GM12878 (cell line): ENCODE measurements at regions not wholly inside any gene's neighbourhood (a gene's known extent, or its start where the extent isn't known, plus 50 kb on each side); places are given as distances from the start of the nearest gene placed in this dataset.

Experiments
- ATAC-seq: fragments of 200-7000 bp; cut with Tn5 transposase; 3 replicates; pipeline ENCODE4 v1.9.1; 2020; ENCODE audit warnings: mild to moderate bottlenecking, moderate library complexity
- BruUV-seq: library from RNA; stranded (reverse); fragments of 400-500 nt; replicated peaks from 2 replicates; lab custom pipeline; 2021; lab: Mats Ljungman, UMichigan
- CTCF ChIA-PET: fragments of 300-600 bp; sonication (Branson Sonifier 250); formaldehyde crosslinking; extraction: SDS; loops from one replicate; lab custom pipeline; 2021; ENCODE audit warnings: inconsistent platforms; lab: Yijun Ruan, JAX
- POLR2A ChIA-PET: fragments of 350-600 bp; formaldehyde crosslinking; extraction: SDS; loops from one replicate; lab custom pipeline; 2021; ENCODE audit warnings: inconsistent platforms; lab: Charles Lee
- RAD21 ChIA-PET: fragments of 300-600 bp; sonication (Branson Sonifier 250); formaldehyde crosslinking; loops from one replicate; lab custom pipeline; 2023; ENCODE audit warnings: antibody characterized with exemption; ENCODE audit not compliant: unreplicated experiment; lab: Charles Lee
- SMC1A ChIA-PET: fragments of 300-600 bp; sonication (Branson Sonifier 250); formaldehyde crosslinking; loops from one replicate; lab custom pipeline; 2023; ENCODE audit not compliant: unreplicated experiment, uncharacterized antibody; lab: Charles Lee
- DNase-seq: peaks from one replicate; pipeline ENCODE4 v3.0.0-alpha.2; 2011; ENCODE audit warnings: low read depth, low spot score
- FAIRE-seq: peaks from 3 replicates; lab custom pipeline; 2011; peaks lifted over from hg19 to GRCh38; lab: Jason Lieb, UNC
- H2AFZ ChIP-seq: 2 replicates; pipeline ENCODE4 v1.6.0; 2011; ENCODE audit warnings: low read depth, low read length, control low read depth; ENCODE audit not compliant: control insufficient read depth
- H3K27ac ChIP-seq: 2 replicates; pipeline ENCODE4 v1.5.1; 2011; ENCODE audit warnings: control low read depth; ENCODE audit not compliant: control insufficient read depth, insufficient read depth
- H3K27me3 ChIP-seq, 2 experiments: replicated peaks in 1 of 2; 2 replicates each; pipeline versions ENCODE4 v1.6.0 to v1.6.1; 2011; ENCODE audit warnings: low read length in 1 of 2; ENCODE audit not compliant: control insufficient read depth in 2 of 2, insufficient read depth in 2 of 2
- H3K36me3 ChIP-seq, 2 experiments: 2 replicates each; pipeline ENCODE4 v1.5.1; 2011; ENCODE audit warnings: low read length in 1 of 2; ENCODE audit not compliant: control insufficient read depth in 2 of 2, insufficient read depth in 2 of 2
- H3K4me1 ChIP-seq: 2 replicates; pipeline ENCODE4 v1.6.1; 2011; ENCODE audit warnings: mild to moderate bottlenecking, low read length, moderate library complexity, mixed read lengths; ENCODE audit not compliant: control insufficient read depth, insufficient read depth
- H3K4me2 ChIP-seq: 2 replicates; pipeline ENCODE4 v1.6.0; 2011; ENCODE audit warnings: control low read depth; ENCODE audit not compliant: control insufficient read depth, insufficient read depth
- H3K4me3 ChIP-seq: fragments of 200-600 bp; sonication (generic); 2 replicates; pipeline ENCODE4 v1.5.1; 2016
- H3K79me2 ChIP-seq: 2 replicates; pipeline ENCODE4 v1.6.0; 2011; ENCODE audit warnings: low read length; ENCODE audit not compliant: control insufficient read depth, insufficient read depth
- H3K9ac ChIP-seq: 2 replicates; pipeline ENCODE4 v1.8.0; 2011; ENCODE audit warnings: low read length, control low read depth, mixed read lengths; ENCODE audit not compliant: control insufficient read depth, insufficient read depth
- H3K9me3 ChIP-seq: replicated peaks from 3 replicates; pipeline ENCODE4 v1.5.1; 2011; ENCODE audit warnings: mild to moderate bottlenecking, low read length; ENCODE audit not compliant: control insufficient read depth, insufficient read depth
- H4K20me1 ChIP-seq: 2 replicates; pipeline ENCODE4 v1.6.0; 2011; ENCODE audit not compliant: control insufficient read depth, insufficient read depth
- FOXK2 ChIP-seq: fragments of 450-650 bp; IDR thresholded peaks from 2 replicates; pipeline ENCODE4 v1.6.1; 2017; ENCODE audit warnings: mild to moderate bottlenecking, moderate library complexity
- GATAD2B ChIP-seq: fragments of 450-650 bp; conservative IDR thresholded peaks from 2 replicates; pipeline ENCODE4 v1.6.1; 2017; ENCODE audit warnings: low read depth, mild to moderate bottlenecking, moderate library complexity
- HDAC2 ChIP-seq: fragments of 200-600 bp; sonication (generic); IDR thresholded peaks from 2 replicates; pipeline ENCODE4 v1.6.1; 2017
- IKZF1 ChIP-seq: fragments of 450-650 bp; conservative IDR thresholded peaks from 2 replicates; pipeline ENCODE4 v1.6.1; 2017; ENCODE audit warnings: antibody characterized with exemption, mild to moderate bottlenecking
- MTA3 ChIP-seq: IDR thresholded peaks from 2 replicates; pipeline ENCODE4 v1.6.1; 2012; ENCODE audit warnings: low read length, inconsistent platforms, borderline replicate concordance
- NBN ChIP-seq: fragments of 450-650 bp; IDR thresholded peaks from 2 replicates; pipeline ENCODE4 v1.6.1; 2016
- POU2F2 ChIP-seq: IDR thresholded peaks from 3 replicates; pipeline ENCODE4 v1.6.1; 2011; ENCODE audit warnings: low read depth, mild to moderate bottlenecking, low read length, borderline replicate concordance
- RFX5 ChIP-seq: IDR thresholded peaks from 2 replicates; pipeline ENCODE4 v1.6.1; 2011; ENCODE audit warnings: low read depth, low read length, improper control_type of control experiment
- SMAD1 ChIP-seq: fragments of 450-650 bp; IDR thresholded peaks from 2 replicates; pipeline ENCODE4 v1.6.1; 2018; ENCODE audit warnings: mild to moderate bottlenecking, low read depth; ENCODE audit not compliant: partially characterized antibody
- WGBS: methylation state at CpG from one replicate; pipeline ENCODE4 v1.1.6; 2016; ENCODE audit warnings: low lambda C conversion rate; ENCODE audit not compliant: insufficient replicate concordance, insufficient coverage; ENCODE audit errors: missing lambda C conversion rate; 5-methylcytosine and 5-hydroxymethylcytosine counted together
- in situ Hi-C: fragments of 300-500 bp; cut with MboI; formaldehyde crosslinking; loops from 9 replicates; pipeline ENCODE4 v1.14.3; 2018; ENCODE audit warnings: mixed read lengths
- intact Hi-C: fragments of 100-400 bp; cut with micrococcal nuclease; formaldehyde crosslinking; loops from one replicate; pipeline ENCODE4 v1.14.2; 2022; ENCODE audit not compliant: unreplicated experiment
- TF ChIP-seq, protein P1 (sequence below): IDR thresholded peaks from 2 replicates; pipeline ENCODE4 v1.6.1; 2012; ENCODE audit warnings: low read depth, low read length, improper control_type of control experiment
- TF ChIP-seq, protein P2 (sequence below): fragments of 450-650 bp; formaldehyde crosslinking; IDR thresholded peaks from 2 replicates; pipeline ENCODE4 v1.4.0; 2020; ENCODE audit warnings: mild to moderate bottlenecking, moderate library complexity

GRCh38 chr1:14498839-14499238 is 99.6 kb upstream of the KAZN start:
- SMC1A ChIA-PET: no interaction called here
- no peak for DNase-seq
- Histone ChIP-seq H3K27me3 (no peaks in the 10 kb centered on the region), H4K20me1 (no peaks in the 10 kb centered on the region), H3K79me2 (no peaks in the 10 kb centered on the region), H3K4me2 (no peak overlapping the region), H2AFZ (no peak overlapping the region), H3K36me3 (no peaks in the 10 kb centered on the region), H3K4me3 (no peak overlapping the region), H3K4me1 (no peaks in the 10 kb centered on the region), H3K27ac (no peak overlapping the region), H3K9me3 (no peaks in the 10 kb centered on the region; the same call in 2 of the 3 replicates), H3K9ac (no peak overlapping the region)
- intact Hi-C loops (no loop called here), in situ Hi-C loops (no loop called here)
- 33% methylated on average over 6 of the region's 6 CpGs for WGBS
- TF ChIP-seq, protein P1, sequence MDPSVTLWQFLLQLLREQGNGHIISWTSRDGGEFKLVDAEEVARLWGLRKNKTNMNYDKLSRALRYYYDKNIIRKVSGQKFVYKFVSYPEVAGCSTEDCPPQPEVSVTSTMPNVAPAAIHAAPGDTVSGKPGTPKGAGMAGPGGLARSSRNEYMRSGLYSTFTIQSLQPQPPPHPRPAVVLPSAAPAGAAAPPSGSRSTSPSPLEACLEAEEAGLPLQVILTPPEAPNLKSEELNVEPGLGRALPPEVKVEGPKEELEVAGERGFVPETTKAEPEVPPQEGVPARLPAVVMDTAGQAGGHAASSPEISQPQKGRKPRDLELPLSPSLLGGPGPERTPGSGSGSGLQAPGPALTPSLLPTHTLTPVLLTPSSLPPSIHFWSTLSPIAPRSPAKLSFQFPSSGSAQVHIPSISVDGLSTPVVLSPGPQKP: no peak
- BruUV-seq: no TSS peak
- FAIRE-seq: no peak
- CTCF ChIA-PET: no interaction called here
- no peak for ATAC-seq
- RAD21 ChIA-PET: no interaction called here
- POLR2A ChIA-PET: no interaction called here

GRCh38 chr1:14499312-14500040 is 99.0 kb upstream of the KAZN start:
- no peak for DNase-seq
- CTCF ChIA-PET: interaction anchor here (0.6 kb wide), 1 partner anchor 111 kb away, joined by 3 read pairs; no protein-coding TSS in a partner anchor
- SMC1A ChIA-PET: interaction anchor here (0.6 kb wide), 1 partner anchor 12 kb away, joined by 3 read pairs; no protein-coding TSS in a partner anchor
- no peak for FAIRE-seq
- in situ Hi-C loops (no loop called here), intact Hi-C loops (no loop called here)
- H3K9ac ChIP-seq: no peak overlapping the region
- no peaks in the 10 kb centered on the region for H3K27me3 ChIP-seq
- no peaks in the 10 kb centered on the region for H4K20me1 ChIP-seq
- H3K4me2 ChIP-seq: no peak overlapping the region
- no peak for ATAC-seq
- no peaks in the 10 kb centered on the region for H3K79me2 ChIP-seq
- 38% methylated on average over 9 of the region's 9 CpGs for WGBS
- H3K4me3 ChIP-seq: no peak overlapping the region
- TF ChIP-seq IKZF1 (no peak), POU2F2 (no peak), MTA3 (no peak), FOXK2 (no peak), HDAC2 (no peak), NBN (no peak), GATAD2B (no peak), SMAD1 (no peak), RFX5 (no peak)
- TF ChIP-seq, protein P1: no peak
- TF ChIP-seq, protein P2, sequence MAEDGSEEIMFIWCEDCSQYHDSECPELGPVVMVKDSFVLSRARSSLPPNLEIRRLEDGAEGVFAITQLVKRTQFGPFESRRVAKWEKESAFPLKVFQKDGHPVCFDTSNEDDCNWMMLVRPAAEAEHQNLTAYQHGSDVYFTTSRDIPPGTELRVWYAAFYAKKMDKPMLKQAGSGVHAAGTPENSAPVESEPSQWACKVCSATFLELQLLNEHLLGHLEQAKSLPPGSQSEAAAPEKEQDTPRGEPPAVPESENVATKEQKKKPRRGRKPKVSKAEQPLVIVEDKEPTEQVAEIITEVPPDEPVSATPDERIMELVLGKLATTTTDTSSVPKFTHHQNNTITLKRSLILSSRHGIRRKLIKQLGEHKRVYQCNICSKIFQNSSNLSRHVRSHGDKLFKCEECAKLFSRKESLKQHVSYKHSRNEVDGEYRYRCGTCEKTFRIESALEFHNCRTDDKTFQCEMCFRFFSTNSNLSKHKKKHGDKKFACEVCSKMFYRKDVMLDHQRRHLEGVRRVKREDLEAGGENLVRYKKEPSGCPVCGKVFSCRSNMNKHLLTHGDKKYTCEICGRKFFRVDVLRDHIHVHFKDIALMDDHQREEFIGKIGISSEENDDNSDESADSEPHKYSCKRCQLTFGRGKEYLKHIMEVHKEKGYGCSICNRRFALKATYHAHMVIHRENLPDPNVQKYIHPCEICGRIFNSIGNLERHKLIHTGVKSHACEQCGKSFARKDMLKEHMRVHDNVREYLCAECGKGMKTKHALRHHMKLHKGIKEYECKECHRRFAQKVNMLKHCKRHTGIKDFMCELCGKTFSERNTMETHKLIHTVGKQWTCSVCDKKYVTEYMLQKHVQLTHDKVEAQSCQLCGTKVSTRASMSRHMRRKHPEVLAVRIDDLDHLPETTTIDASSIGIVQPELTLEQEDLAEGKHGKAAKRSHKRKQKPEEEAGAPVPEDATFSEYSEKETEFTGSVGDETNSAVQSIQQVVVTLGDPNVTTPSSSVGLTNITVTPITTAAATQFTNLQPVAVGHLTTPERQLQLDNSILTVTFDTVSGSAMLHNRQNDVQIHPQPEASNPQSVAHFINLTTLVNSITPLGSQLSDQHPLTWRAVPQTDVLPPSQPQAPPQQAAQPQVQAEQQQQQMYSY (CRISPR knock-in tag): no peak
- H3K4me1 ChIP-seq: no peaks in the 10 kb centered on the region
- H3K9me3 ChIP-seq: no peaks in the 10 kb centered on the region; the same call in 2 of the 3 replicates
- POLR2A ChIA-PET: no interaction called here
- H3K36me3 ChIP-seq: no peaks in the 10 kb centered on the region
- no peak overlapping the region for H2AFZ ChIP-seq
- RAD21 ChIA-PET: no interaction called here
- no TSS peak for BruUV-seq
- no peak overlapping the region for H3K27ac ChIP-seq
